ENCODE measurements at regions not wholly inside any gene's neighbourhood (a gene's known extent, or its start where the extent isn't known, plus 50 kb on each side); places are given as distances from the start of the nearest gene placed in this dataset.

GRCh38 chr4:158025131-158025530, 147.7 kb downstream of the GASK1B start:
- no peak for TF ChIP-seq CTCF (IDR thresholded peaks at IDR 0.05)
- no peak for TF ChIP-seq EZH2 (IDR thresholded peaks at IDR 0.05; ENCODE audit: borderline replicate concordance, insufficient read depth, low read depth, low read length, poor library complexity, severe bottlenecking)

Measured in B cell (primary cell).